Middle frontal gyrus (tissue), 1 donor: ENCODE measurements at regions not wholly inside any gene's neighbourhood (a gene's known extent, or its start where the extent isn't known, plus 50 kb on each side); places are given as distances from the start of the nearest gene placed in this dataset.
"Not testable (repeated sequence)": the region's sequence is repeated elsewhere in the genome, so short reads cannot be mapped to it uniquely, and the experiment has no call there.

ENCODE experiments used
- DNase-seq: peaks from one replicate; pipeline ENCODE4 v3.0.0-alpha.2; 2015; ENCODE audit warnings: low spot score; ENCODE audit errors: extremely low spot score

- no peak for DNase-seq
These were observed 589.5 kb downstream of the CENPC start for GRCh38 chr4:66955784-66956183.

GRCh38 chr4:66949419-66949818, 595.9 kb downstream of the CENPC start:
- DNase-seq, result no peak

- DNase-seq, result no peak
These were observed 598.5 kb downstream of the CENPC start for GRCh38 chr4:66946761-66947160.

GRCh38 chr4:66943112-66943511, 602.2 kb downstream of the CENPC start:
- no peak for DNase-seq

- not testable (repeated sequence) for DNase-seq
These were observed 613.3 kb downstream of the CENPC start for GRCh38 chr4:66931981-66932380.

- no peak for DNase-seq
These were observed 615.1 kb downstream of the CENPC start for GRCh38 chr4:66930206-66930605.

- DNase-seq, result peak; percentile 29
These were observed 615.6 kb downstream of the CENPC start for GRCh38 chr4:66929748-66930147.

GRCh38 chr4:66928881-66929280, 616.4 kb downstream of the CENPC start:
- DNase-seq, result not testable (repeated sequence)

- DNase-seq, result no peak
These were observed 617.4 kb downstream of the CENPC start for GRCh38 chr4:66927937-66928336.

GRCh38 chr4:66926687-66927086, 618.6 kb downstream of the CENPC start:
- no peak for DNase-seq

- no peak for DNase-seq
These were observed 622.0 kb downstream of the CENPC start for GRCh38 chr4:66923081-66923865.

GRCh38 chr4:66921433-66921832, 623.9 kb downstream of the CENPC start:
- no peak for DNase-seq

- no peak for DNase-seq
These were observed 624.8 kb downstream of the CENPC start for GRCh38 chr4:66920514-66920913.

- no peak for DNase-seq
These were observed 633.4 kb downstream of the CENPC start for GRCh38 chr4:66911880-66912279.

GRCh38 chr4:66906314-66906713, 639.0 kb downstream of the CENPC start:
- no peak for DNase-seq

- no peak for DNase-seq
These were observed 645.8 kb downstream of the CENPC start for GRCh38 chr4:66899422-66900065.

- DNase-seq, result no peak
These were observed 651.5 kb downstream of the CENPC start for GRCh38 chr4:66893807-66894206.

- DNase-seq, result no peak
These were observed 658.2 kb downstream of the CENPC start for GRCh38 chr4:66887061-66887460.

- no peak for DNase-seq
These were observed 659.7 kb downstream of the CENPC start for GRCh38 chr4:66885501-66886165.

- DNase-seq, result no peak
These were observed 668.4 kb downstream of the CENPC start for GRCh38 chr4:66876946-66877345.

- DNase-seq, result no peak
These were observed 672.6 kb downstream of the CENPC start for GRCh38 chr4:66872661-66873060.

- DNase-seq, result no peak
These were observed 681.8 kb downstream of the CENPC start for GRCh38 chr4:66863481-66863880.
